BE2C (cell line): ENCODE measurements at regions not wholly inside any gene's neighbourhood (a gene's known extent, or its start where the extent isn't known, plus 50 kb on each side); places are given as distances from the start of the nearest gene placed in this dataset.
A peak's percentile ranks its signal among the peaks of the same experiment; 100 is the strongest.
"Not testable (repeated sequence)": the region's sequence is repeated elsewhere in the genome, so short reads cannot be mapped to it uniquely, and the experiment has no call there.

Experiments used
- DNase-seq: peaks from one replicate; pipeline ENCODE4 v3.0.0-alpha.2; 2020
- H3K27me3 ChIP-seq: fragments of 250-450 bp; sonication (Bioruptor Pico); 2 replicates; pipeline ENCODE4 v1.5.1; 2020; ENCODE audit warnings: mild to moderate bottlenecking
- H3K36me3 ChIP-seq: fragments of 250-450 bp; sonication (Bioruptor Pico); 2 replicates; pipeline ENCODE4 v1.5.1; 2020; ENCODE audit warnings: mild to moderate bottlenecking
- H3K4me1 ChIP-seq: fragments of 250-450 bp; sonication (Bioruptor Pico); 2 replicates; pipeline ENCODE4 v1.5.1; 2020
- H3K4me3 ChIP-seq: 2 replicates; pipeline ENCODE4 v1.5.1; 2011; ENCODE audit warnings: low read depth, low read length
- H3K9me3 ChIP-seq: fragments of 250-450 bp; sonication (Bioruptor Pico); 2 replicates; pipeline ENCODE4 v1.5.1; 2020
- CTCF ChIP-seq: IDR thresholded peaks from 2 replicates; pipeline ENCODE4 v1.5.1; 2012; ENCODE audit warnings: mild to moderate bottlenecking, low read depth, low read length

GRCh38 chrX:114210879-114211278, 373.0 kb upstream of the HTR2C start:
- H3K4me3 ChIP-seq = no peak overlapping the region
- H3K4me1 ChIP-seq = no peaks in the 10 kb centered on the region
- no peak for TF ChIP-seq CTCF
- no peaks in the 10 kb centered on the region for H3K9me3 ChIP-seq
- no peaks in the 10 kb centered on the region for H3K27me3 ChIP-seq
- no peaks in the 10 kb centered on the region for H3K36me3 ChIP-seq
- DNase-seq = no peak

GRCh38 chrX:114201622-114202021, 382.3 kb upstream of the HTR2C start:
- no peaks in the 10 kb centered on the region for H3K4me1 ChIP-seq
- H3K4me3 ChIP-seq = no peak overlapping the region
- no peaks in the 10 kb centered on the region for H3K36me3 ChIP-seq
- no peaks in the 10 kb centered on the region for H3K9me3 ChIP-seq
- no peak for DNase-seq
- no peak for TF ChIP-seq CTCF
- H3K27me3 ChIP-seq = no peaks in the 10 kb centered on the region

- Histone ChIP-seq H3K4me1 (no peaks in the 10 kb centered on the region), H3K36me3 (no peaks in the 10 kb centered on the region), H3K4me3 (no peak overlapping the region), H3K27me3 (no peaks in the 10 kb centered on the region), H3K9me3 (no peaks in the 10 kb centered on the region)
- no peak for DNase-seq
- no peak for TF ChIP-seq CTCF
Measured at GRCh38 chrX:114181195-114181594, 402.7 kb upstream of the HTR2C start.

GRCh38 chrX:114178126-114178525, 405.8 kb upstream of the HTR2C start:
- Histone ChIP-seq H3K27me3 (no peaks in the 10 kb centered on the region), H3K4me3 (no peak overlapping the region), H3K36me3 (no peaks in the 10 kb centered on the region), H3K4me1 (no peaks in the 10 kb centered on the region), H3K9me3 (no peaks in the 10 kb centered on the region)
- DNase-seq = no peak
- TF ChIP-seq CTCF = no peak

GRCh38 chrX:114167276-114167675, 416.6 kb upstream of the HTR2C start:
- DNase-seq = peak; percentile 41
- H3K9me3 ChIP-seq, H3K4me1 ChIP-seq, H3K4me3 ChIP-seq, H3K36me3 ChIP-seq, H3K27me3 ChIP-seq: not testable (repeated sequence)

- no peak for DNase-seq
- no peaks in the 10 kb centered on the region for H3K27me3 ChIP-seq
- no peaks in the 10 kb centered on the region for H3K36me3 ChIP-seq
- no peak for TF ChIP-seq CTCF
- no peaks in the 10 kb centered on the region for H3K4me1 ChIP-seq
- no peak overlapping the region for H3K4me3 ChIP-seq
- no peaks in the 10 kb centered on the region for H3K9me3 ChIP-seq
Measured at GRCh38 chrX:114166601-114167000, 417.3 kb upstream of the HTR2C start.

GRCh38 chrX:114165537-114165936, 418.3 kb upstream of the HTR2C start:
- H3K9me3 ChIP-seq = no peaks in the 10 kb centered on the region
- no peak overlapping the region for H3K4me3 ChIP-seq
- no peak for DNase-seq
- TF ChIP-seq CTCF = no peak
- no peaks in the 10 kb centered on the region for H3K36me3 ChIP-seq
- no peaks in the 10 kb centered on the region for H3K27me3 ChIP-seq
- H3K4me1 ChIP-seq = no peaks in the 10 kb centered on the region
